CD4-positive, alpha-beta T cell treated with Interferon alpha-2 for 1 hour (primary cell): ENCODE measurements at regions not wholly inside any gene's neighbourhood (a gene's known extent, or its start where the extent isn't known, plus 50 kb on each side); places are given as distances from the start of the nearest gene placed in this dataset.
"Not testable (repeated sequence)": the region's sequence is repeated elsewhere in the genome, so short reads cannot be mapped to it uniquely, and the experiment has no call there.

Source experiments
- DNase-seq, 2 donors: peaks; one replicate each; pipeline ENCODE4 v3.0.0-alpha.2; 2020 to 2022

GRCh38 chr15:69903470-69904469 lies 193.9 kb downstream of the TLE3 start:
- no peak for DNase-seq

- no peak for DNase-seq
These were observed 191.2 kb downstream of the TLE3 start for GRCh38 chr15:69906256-69907185.

DNA sequence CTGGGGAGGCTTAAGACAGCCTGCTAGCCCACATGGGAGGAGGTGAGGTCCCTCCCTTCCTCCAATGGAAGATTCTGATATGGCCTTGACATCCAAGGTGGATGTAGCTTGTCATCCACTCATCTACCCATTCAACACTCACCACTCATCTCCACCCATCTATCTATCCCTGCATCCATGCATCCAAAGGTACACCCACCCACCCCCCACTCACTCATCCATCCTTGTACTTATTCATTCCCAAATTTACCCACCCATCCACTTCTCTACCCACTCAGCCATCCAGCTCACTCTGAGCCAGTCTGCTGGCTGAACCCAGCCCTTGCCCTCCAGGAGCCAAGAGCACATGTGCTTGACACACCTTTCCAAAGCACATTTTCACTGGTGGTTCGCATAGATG lies 189.7 kb downstream of the TLE3 start:
- no peak for DNase-seq

DNA sequence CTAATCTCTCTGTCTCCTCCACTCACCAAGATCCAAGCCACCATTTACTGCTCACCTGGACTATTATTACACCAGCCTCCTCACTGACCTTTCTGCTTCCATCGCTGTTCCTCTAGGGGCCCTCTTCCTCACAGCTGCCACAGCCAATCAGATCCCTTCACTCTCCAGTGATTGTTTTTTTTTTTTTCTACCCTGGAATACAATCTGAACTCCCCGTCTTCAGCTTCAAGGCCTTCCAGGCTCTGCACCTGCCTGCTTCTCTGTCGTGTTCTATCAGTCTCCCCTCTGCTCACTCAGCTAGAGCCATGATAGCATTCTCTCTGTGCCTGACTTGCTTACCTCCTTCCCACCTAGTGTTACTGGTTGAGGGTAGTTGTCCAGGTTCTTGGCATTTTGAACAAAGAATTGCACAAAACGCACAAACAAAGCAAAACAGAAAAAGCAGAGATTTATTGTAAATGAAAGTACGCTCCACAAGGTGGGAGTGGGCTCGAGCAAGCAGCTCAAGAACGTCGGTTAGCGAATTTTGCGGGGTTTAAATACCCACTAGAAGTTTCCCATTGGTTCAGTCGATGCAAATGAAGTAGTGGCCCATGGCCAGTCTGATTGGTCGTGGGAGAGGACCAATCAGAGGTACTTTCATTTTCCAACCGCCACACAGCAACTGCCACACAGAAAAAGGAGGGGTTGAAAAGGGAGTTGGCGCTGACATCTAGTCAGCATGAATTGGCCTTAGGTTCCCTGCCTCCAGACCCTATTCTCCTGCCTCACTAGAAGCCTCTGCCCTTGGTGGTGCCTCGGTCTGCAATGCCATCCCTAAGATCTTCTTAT lies 188.9 kb downstream of the TLE3 start:
- DNase-seq = no peak

DNA sequence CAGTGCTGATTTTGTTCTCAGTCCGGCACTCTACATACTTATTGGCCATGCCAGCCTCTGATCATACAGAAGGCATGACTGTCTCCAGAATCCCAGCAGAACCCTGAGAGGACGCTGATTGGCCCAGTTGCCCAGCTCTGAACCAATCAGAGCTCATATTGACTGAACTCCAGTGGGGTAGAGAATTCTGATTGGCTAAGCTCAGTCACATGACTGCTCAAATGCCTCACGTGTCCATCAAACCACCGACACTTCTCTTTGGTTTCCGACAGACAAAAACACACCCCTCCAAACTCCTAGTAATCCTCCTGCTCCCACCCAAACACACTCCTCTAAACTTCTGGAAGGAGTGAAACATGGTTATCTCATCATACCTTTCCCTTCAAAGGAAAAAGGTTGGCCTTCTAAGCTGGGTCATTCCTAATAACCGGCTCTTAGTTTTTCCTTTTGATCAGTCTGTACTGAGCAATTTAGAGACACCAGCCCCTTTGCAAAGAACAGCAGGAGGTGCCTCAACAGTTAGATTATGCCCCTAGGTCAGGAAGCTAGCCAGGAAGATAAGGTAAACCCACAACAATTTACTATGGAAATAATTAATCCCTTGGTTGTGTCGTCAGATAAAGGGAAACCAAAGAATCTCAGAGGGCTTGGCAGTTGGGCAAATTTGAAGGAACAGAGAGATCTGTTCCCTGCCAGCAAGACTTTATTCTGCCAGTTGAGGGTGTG lies 187.8 kb downstream of the TLE3 start:
- no peak for DNase-seq

DNA sequence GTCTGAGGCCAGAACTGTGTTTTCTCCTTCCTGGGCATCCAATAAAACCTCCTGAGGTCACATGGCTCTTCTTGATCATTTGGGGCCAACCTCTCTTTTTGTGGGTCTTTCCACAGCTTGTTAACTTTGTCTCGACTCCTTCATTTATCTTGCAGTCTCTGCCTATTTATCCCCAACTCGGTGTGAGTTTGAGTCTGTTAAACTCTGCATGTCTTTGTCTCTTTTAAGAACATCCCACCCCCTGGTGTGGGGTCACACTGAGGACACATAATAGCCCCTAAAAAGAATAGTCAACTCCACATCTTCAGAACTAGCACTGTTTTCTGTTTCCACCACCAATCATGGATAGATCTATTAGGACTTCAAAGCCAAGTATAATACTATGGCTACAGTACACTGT lies 187.2 kb downstream of the TLE3 start:
- DNase-seq = no peak

GRCh38 chr15:69912116-69912515 lies 185.6 kb downstream of the TLE3 start:
- DNase-seq = no peak

DNA sequence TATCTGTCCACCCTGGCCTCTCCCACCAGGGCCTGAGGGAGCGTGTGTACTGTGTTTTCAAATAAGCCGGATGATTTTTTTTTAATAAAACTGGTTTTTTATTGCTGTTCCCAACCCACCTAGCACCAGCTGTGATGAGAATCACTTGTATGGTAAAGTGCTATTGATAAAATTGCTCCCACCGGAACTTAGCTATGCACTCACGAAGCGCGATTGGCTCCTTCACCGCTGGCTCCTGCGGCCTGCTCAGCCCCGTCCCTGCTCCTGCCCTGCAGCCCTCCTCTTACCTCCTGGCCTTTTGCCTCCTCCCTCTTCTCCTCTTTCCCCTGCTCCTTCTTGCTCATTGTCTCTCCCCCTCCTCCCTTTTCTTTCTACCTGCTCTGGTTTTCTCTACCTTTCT lies 183.7 kb downstream of the TLE3 start:
- no peak for DNase-seq

DNA sequence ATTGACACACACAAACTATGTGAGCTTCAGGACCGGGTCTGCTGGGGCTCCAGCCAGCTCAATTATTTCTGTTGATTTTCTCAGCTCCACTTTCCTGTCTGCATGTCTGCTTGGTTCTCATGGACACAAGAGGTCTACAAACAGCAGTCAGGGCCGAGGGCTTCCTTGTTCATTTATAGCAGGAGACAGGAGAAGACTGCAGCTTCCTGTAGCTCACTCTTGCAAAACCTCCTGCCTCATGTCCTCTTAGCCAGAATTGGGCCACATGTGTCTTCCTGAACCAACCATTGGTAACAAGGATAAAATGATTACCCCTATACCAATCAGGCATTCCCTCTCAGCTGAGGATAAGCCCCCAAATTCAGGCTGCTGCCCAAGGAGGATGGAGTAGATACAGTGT lies 182.8 kb downstream of the TLE3 start:
- no peak for DNase-seq

GRCh38 chr15:69916169-69916785 lies 181.4 kb downstream of the TLE3 start:
- no peak for DNase-seq

GRCh38 chr15:69917056-69917455 lies 180.7 kb downstream of the TLE3 start:
- no peak for DNase-seq

DNA sequence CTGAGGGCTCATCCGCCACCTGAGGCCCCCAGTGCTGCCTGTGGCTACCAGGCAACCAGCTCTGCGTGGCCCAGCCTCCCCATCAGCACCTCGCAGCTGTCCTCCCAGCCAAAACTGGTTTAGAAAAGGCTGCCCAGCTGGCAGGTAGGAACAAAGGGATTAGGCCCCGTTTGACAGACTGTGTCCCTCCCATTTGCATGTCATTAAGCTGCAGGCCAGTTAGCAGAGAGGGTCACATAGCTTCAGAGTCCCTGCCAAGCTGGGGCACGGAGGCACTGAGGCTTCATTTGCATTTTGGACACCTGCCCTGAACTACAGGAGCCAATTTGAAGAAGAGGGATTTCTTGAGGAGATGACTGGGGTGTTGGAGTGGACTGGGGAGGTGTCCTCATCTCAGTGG lies 177.9 kb downstream of the TLE3 start:
- DNase-seq = no peak

DNA sequence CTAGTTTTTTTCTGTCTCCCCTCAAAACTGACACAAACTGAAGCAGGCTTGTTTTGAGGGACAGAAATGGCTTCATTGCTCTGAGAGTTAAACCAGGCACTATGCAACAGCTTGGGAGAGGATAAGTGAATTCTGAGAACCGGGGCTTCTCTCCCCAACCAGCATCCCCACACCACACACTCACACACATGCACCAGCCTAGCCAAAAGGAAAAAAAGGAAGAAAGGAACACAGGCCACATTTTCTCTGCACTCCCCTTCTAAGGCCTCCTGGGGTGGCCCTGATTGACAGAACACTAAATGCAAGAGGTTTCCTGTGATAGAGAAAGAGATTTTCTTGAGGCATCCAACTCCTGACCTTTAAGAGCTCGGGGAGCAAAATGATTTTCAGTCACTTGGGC lies 177.5 kb downstream of the TLE3 start:
- no peak for DNase-seq

GRCh38 chr15:69921626-69922619 lies 175.8 kb downstream of the TLE3 start:
- no peak for DNase-seq

GRCh38 chr15:69924531-69924930 lies 173.2 kb downstream of the TLE3 start:
- DNase-seq = no peak

- DNase-seq = no peak
These were observed 171.7 kb downstream of the TLE3 start for GRCh38 chr15:69926006-69926405.

DNA sequence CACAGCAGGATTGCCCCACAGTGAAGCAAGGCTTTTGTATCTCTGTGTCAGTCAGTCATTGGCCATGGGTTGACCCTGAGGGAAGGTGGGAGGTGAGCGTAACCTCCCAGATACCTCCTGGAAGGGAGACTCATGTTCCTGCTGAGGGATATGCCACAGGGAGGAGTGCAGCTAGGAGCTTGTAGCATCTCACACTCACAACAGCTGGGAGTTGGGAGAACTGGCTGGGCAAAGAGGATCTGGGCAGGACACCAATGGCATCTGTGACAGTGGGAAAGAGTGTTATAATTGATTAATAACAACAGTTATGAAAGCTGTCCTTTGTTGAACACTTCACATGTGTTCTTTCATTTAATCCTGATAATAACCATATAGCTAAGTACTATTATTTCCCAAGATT lies 171.0 kb downstream of the TLE3 start:
- DNase-seq = no peak

DNA sequence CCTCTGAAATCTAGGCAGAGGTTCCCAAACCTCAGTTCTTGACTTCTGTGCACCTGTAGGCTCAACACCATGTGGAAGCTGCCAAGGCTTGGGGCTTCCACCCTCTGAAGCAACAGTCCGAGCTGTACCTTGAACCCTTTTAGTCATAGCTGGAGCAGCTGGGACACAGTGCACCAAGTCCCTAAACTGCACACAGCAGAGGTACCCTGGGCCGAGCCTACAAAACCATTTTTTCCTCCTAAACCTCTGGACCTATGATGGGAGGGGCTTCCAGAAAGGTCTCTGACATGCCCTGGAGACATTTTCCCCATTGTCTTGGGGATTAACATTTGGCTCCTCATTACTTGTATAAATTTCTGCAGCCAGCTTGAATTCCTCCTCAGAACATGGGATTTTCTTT lies 168.8 kb downstream of the TLE3 start:
- not testable (repeated sequence) for DNase-seq

DNA sequence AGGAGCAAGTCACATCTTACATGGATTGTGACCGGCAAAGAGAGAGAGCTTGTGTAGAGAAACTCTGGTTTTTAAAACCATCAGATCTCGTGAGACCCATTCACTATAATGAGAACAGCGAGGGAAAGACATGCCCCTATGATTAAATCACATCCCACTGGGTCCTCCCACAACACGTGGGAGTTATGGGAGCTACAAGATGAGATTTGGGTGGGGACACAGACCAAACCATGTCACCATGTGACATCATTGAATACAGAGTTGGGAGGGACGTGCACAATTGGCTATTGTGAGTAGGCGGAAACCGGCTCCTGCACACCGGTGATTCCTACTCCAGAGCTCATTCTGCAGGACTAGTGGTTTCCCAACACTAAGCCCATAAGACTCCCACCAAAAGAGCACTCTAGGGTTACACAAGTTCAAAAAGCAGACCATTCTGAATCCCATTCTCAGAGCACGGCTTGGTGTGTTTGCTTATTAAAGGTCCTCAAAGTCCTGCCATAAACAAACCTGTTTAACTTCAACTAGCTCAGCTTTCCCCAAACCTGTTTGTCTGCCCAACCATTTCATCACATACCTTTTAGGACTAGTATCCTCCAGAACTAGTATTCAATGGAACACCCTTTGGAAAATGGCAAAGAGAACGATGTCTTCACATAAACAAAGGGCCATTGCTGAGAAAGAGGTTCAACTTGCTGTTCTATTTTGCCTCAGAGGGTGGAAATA lies 167.6 kb downstream of the TLE3 start:
- DNase-seq = no peak

- no peak for DNase-seq
These were observed 167.0 kb downstream of the TLE3 start for GRCh38 chr15:69930754-69931153.
